ENCODE measurements at regions not wholly inside any gene's neighbourhood (a gene's known extent, or its start where the extent isn't known, plus 50 kb on each side); places are given as distances from the start of the nearest gene placed in this dataset.

GRCh38 chr3:154542837-154543236 lies 112.8 kb upstream of the GPR149 start:
- TF ChIP-seq CTCF (IDR thresholded peaks at IDR 0.05; ENCODE audit: low read length): no peak
- TF ChIP-seq EZH2 (IDR thresholded peaks at IDR 0.05; ENCODE audit: borderline replicate concordance, low read length): no peak

Measured in OCI-LY1 (cell line).